ENCODE measurements at regions not wholly inside any gene's neighbourhood (a gene's known extent, or its start where the extent isn't known, plus 50 kb on each side); places are given as distances from the start of the nearest gene placed in this dataset.

DNA sequence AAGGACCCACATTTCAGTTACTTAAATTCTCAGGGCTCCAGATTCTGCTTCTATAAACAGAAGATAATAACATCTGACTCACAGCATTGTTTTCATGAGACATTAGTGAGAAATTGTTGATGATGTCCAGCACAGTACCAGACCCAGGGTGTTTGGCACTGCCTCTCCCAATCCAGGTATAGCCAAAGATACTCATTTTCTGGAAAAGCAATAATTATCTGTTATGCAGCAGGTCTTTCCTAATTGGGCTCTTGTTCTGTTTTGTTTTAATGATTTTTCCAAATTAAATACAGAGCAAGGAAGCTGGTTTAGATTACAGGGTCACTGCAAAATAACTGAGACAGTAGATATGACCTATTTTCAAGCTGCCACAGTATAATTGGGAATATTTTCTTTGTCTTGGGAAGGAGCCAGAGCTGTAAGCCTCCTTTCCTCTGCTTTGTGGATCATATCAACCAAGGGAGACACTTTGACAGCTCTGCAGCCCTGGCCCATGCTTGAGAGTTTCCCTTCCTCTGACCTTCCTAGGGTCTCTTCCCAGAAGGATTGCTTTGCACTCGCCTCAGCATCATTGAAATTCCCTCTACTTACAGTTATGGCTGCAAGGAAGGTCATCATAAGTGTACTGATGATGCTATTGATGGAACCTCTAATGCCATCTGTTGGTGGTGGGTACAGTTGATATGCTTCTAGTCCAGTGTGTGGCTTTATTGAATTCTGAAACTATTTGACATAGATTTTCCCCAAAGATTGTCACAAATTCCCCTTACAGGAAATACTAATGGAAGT, 522.4 kb upstream of the ADAMTS9 start:
- Mint-ChIP-seq H3K4me1 (ENCODE audit: low read depth) (no peaks in the 10 kb centered on the region), H3K27me3 (ENCODE audit: low read depth) (no peaks in the 10 kb centered on the region), H3K27ac (ENCODE audit: unreplicated experiment) (no peak overlapping the region), H3K4me3 (ENCODE audit: unreplicated experiment) (no peak overlapping the region), H3K9me3 (ENCODE audit: low read depth) (no peaks in the 10 kb centered on the region), H3K36me3 (ENCODE audit: low read depth) (no peaks in the 10 kb centered on the region)
- DNase-seq (ENCODE audit: low spot score): no peak
- no peak for TF ChIP-seq CTCF (IDR thresholded peaks at IDR 0.05)

DNA sequence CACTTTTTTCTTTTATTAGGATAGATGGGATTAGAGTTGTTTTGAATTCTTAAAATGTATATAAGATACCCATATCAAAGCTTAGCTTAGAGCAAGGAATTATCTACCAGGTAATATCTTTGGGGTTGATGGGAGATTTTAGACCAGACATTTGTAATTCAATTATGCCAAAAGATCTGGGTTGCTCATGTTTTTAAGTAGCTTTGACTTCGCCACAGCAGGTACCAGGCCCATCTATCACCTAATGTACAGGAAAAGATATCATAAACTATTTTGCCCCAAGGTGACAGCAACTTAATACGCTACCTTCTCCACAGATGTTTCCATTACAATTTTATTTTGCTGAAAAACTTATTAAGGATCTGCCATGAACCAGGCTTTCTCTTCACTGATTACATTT, 514.6 kb upstream of the ADAMTS9 start:
- Mint-ChIP-seq H3K4me1 (ENCODE audit: low read depth) (peaks cover 7% of the 10 kb centered on the region), H3K27ac (ENCODE audit: unreplicated experiment) (no peak overlapping the region), H3K9me3 (ENCODE audit: low read depth) (no peaks in the 10 kb centered on the region), H3K4me3 (ENCODE audit: unreplicated experiment) (no peak overlapping the region), H3K27me3 (ENCODE audit: low read depth) (no peaks in the 10 kb centered on the region), H3K36me3 (ENCODE audit: low read depth) (no peaks in the 10 kb centered on the region)
- TF ChIP-seq CTCF (IDR thresholded peaks at IDR 0.05): no peak
- no peak for DNase-seq (ENCODE audit: low spot score)

- no peak for TF ChIP-seq CTCF (IDR thresholded peaks at IDR 0.05)
- Mint-ChIP-seq H3K36me3 (ENCODE audit: low read depth) (no peaks in the 10 kb centered on the region), H3K4me3 (ENCODE audit: unreplicated experiment) (no peak overlapping the region), H3K9me3 (ENCODE audit: low read depth) (no peaks in the 10 kb centered on the region), H3K27me3 (ENCODE audit: low read depth) (no peaks in the 10 kb centered on the region), H3K4me1 (ENCODE audit: low read depth) (peaks cover 9% of the 10 kb centered on the region), H3K27ac (ENCODE audit: unreplicated experiment) (no peak overlapping the region)
- DNase-seq (ENCODE audit: low spot score): no peak
These were observed 514.1 kb upstream of the ADAMTS9 start for GRCh38 chr3:65201926-65202325.

DNA sequence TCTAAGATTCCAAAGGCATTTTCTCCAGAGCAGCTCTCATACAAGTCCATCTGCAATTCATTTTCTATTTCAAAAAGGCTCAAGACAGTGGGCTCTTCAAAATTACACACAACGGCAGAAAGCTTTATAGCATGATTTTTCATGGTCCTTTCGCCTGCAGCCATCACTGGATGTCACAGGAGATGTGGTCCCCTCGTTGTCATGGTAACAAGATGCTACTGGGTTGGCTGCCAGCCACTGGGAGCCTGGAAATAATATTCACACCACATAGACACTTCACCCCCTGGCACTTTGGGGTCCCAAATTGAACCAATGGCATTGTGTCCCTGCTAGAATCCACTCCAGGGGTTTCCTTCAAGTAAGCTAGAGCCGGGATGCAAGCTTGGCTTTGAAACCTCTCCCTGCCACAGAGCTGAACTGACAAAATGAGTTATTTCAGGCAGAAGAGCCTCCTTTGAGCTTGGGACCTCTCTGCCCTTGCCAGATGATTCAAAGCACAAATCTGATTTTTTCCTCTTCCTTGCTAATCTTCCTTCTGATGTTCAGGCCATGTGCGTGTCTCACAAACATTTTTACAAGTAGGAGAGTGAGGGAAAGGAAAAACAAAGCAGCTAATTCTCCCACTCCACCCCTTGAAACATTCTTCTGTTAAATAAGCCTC, 512.6 kb upstream of the ADAMTS9 start:
- H3K4me1 Mint-ChIP-seq (ENCODE audit: low read depth): peaks cover 19% of the 10 kb centered on the region
- H3K4me3 Mint-ChIP-seq (ENCODE audit: unreplicated experiment): no peak overlapping the region
- DNase-seq (ENCODE audit: low spot score): no peak
- no peaks in the 10 kb centered on the region for H3K9me3 Mint-ChIP-seq (ENCODE audit: low read depth)
- TF ChIP-seq CTCF (IDR thresholded peaks at IDR 0.05): no peak
- H3K27ac Mint-ChIP-seq (ENCODE audit: unreplicated experiment): no peak overlapping the region
- no peaks in the 10 kb centered on the region for H3K36me3 Mint-ChIP-seq (ENCODE audit: low read depth)
- no peaks in the 10 kb centered on the region for H3K27me3 Mint-ChIP-seq (ENCODE audit: low read depth)

GRCh38 chr3:65196663-65197062, 508.9 kb upstream of the ADAMTS9 start:
- H3K4me3 Mint-ChIP-seq (ENCODE audit: unreplicated experiment): no peak overlapping the region

More at GRCh38 chr3:65196663-65197062, 508.9 kb upstream of the ADAMTS9 start:
- H3K27ac Mint-ChIP-seq (ENCODE audit: unreplicated experiment): no peak overlapping the region
- H3K27me3 Mint-ChIP-seq (ENCODE audit: low read depth): no peaks in the 10 kb centered on the region
- no peaks in the 10 kb centered on the region for H3K36me3 Mint-ChIP-seq (ENCODE audit: low read depth)
- no peaks in the 10 kb centered on the region for H3K9me3 Mint-ChIP-seq (ENCODE audit: low read depth)
- TF ChIP-seq CTCF (IDR thresholded peaks at IDR 0.05): no peak
- no peak for DNase-seq (ENCODE audit: low spot score)
- H3K4me1 Mint-ChIP-seq (ENCODE audit: low read depth): peaks cover 13% of the 10 kb centered on the region
